ENCODE measurements at regions not wholly inside any gene's neighbourhood (a gene's known extent, or its start where the extent isn't known, plus 50 kb on each side); places are given as distances from the start of the nearest gene placed in this dataset.

GRCh38 chr12:92593734-92594402 is 108.9 kb upstream of the PLEKHG7 start:
- TF ChIP-seq KAT2A (conservative IDR thresholded peaks at IDR 0.05; ENCODE audit: control insufficient read depth, low read depth, low read length) (no peak), SIN3A (IDR thresholded peaks at IDR 0.05; ENCODE audit: low read depth, low read length) (no peak)

Data from GM12878 (cell line).